HG03342 (cell line): ENCODE measurements at regions not wholly inside any gene's neighbourhood (a gene's known extent, or its start where the extent isn't known, plus 50 kb on each side); places are given as distances from the start of the nearest gene placed in this dataset.

Experiments used
- ATAC-seq: cut with Tn5 transposase; IDR thresholded peaks from one replicate; pipeline ENCODE4 v1.9.1; 2021; ENCODE audit warnings: mild to moderate bottlenecking, moderate library complexity; ENCODE audit not compliant: unreplicated experiment

- ATAC-seq: no peak
Measured at GRCh38 chr10:131840788-131841118, 60.1 kb upstream of the PPP2R2D start.

- ATAC-seq: no peak
Measured at GRCh38 chr10:131841131-131841660, 59.6 kb upstream of the PPP2R2D start.

GRCh38 chr10:131841661-131842139 is 59.1 kb upstream of the PPP2R2D start:
- ATAC-seq: no peak

- ATAC-seq: no peak
Measured at GRCh38 chr10:131842351-131843088, 58.3 kb upstream of the PPP2R2D start.

- ATAC-seq: no peak
Measured at GRCh38 chr10:131843089-131843595, 57.7 kb upstream of the PPP2R2D start.

GRCh38 chr10:131843881-131844284 is 56.9 kb upstream of the PPP2R2D start:
- ATAC-seq: no peak

GRCh38 chr10:131844529-131845084 is 56.2 kb upstream of the PPP2R2D start:
- ATAC-seq: no peak

GRCh38 chr10:131845505-131846239 is 55.1 kb upstream of the PPP2R2D start:
- no peak for ATAC-seq

- no peak for ATAC-seq
Measured at GRCh38 chr10:131846240-131847101, 54.3 kb upstream of the PPP2R2D start.

GRCh38 chr10:131847241-131847783 is 53.5 kb upstream of the PPP2R2D start:
- ATAC-seq: no peak

GRCh38 chr10:131848296-131848695 is 52.5 kb upstream of the PPP2R2D start:
- ATAC-seq: no peak

GRCh38 chr10:131848741-131849590 is 51.8 kb upstream of the PPP2R2D start:
- no peak for ATAC-seq

- ATAC-seq: no peak
Measured at GRCh38 chr10:131849591-131850382, 51.0 kb upstream of the PPP2R2D start.

GRCh38 chr10:131850383-131850870 is 50.4 kb upstream of the PPP2R2D start:
- no peak for ATAC-seq
